SK-N-SH (cell line): ENCODE measurements at regions not wholly inside any gene's neighbourhood (a gene's known extent, or its start where the extent isn't known, plus 50 kb on each side); places are given as distances from the start of the nearest gene placed in this dataset.

Source experiments
- CTCF ChIA-PET: fragments of 300-600, 350-600 bp; formaldehyde crosslinking; extraction: SDS; loops from one replicate; lab custom pipeline; 2021; lab: Yijun Ruan, JAX
- POLR2A ChIA-PET: fragments of 350-600 bp; sonication (Branson Sonifier 250); formaldehyde crosslinking; extraction: SDS; loops from one replicate; lab custom pipeline; 2020; ENCODE audit warnings: antibody characterized with exemption, inconsistent platforms; lab: Yijun Ruan, JAX
- DNase-seq: peaks from one replicate; pipeline ENCODE4 v3.0.0; 2012
- H2AFZ ChIP-seq: fragments of 200-600 bp; sonication (generic); 2 replicates; pipeline ENCODE4 v1.8.1; 2016; ENCODE audit warnings: antibody characterized with exemption, mild to moderate bottlenecking, low read depth
- H3F3A ChIP-seq: fragments of 200-600 bp; sonication (generic); replicated peaks from 2 replicates; pipeline ENCODE3; 2016; ENCODE audit warnings: antibody characterized with exemption, mild to moderate bottlenecking; ENCODE audit not compliant: insufficient read depth
- H3K27ac ChIP-seq, 2 experiments: fragments of 200-500 bp in 1 of 2; fragments of 200-600 bp in 1 of 2; sonication (Bioruptor generic) in 1 of 2; sonication (generic), shearing (Covaris generic) in 1 of 2; 2 replicates each; pipeline versions ENCODE4 v1.5.1 to v1.6.1; 2014 to 2016; ENCODE audit warnings: low read depth in 2 of 2, inconsistent platforms in 1 of 2, low read length in 1 of 2, mild to moderate bottlenecking in 1 of 2, mixed read lengths in 1 of 2
- H3K27me3 ChIP-seq: fragments of 200-600 bp; sonication (generic), shearing (Covaris generic); 2 replicates; pipeline ENCODE4 v1.6.1; 2016; ENCODE audit warnings: mixed run types; ENCODE audit not compliant: insufficient read depth
- H3K36me3 ChIP-seq, 2 experiments: fragments of 200-500 bp in 1 of 2; fragments of 200-600 bp in 1 of 2; sonication (Bioruptor generic) in 1 of 2; sonication (generic) in 1 of 2; replicated peaks in 1 of 2; 2 replicates each; pipeline versions ENCODE3 to v1.5.1; 2014 to 2016; ENCODE audit warnings: low read length in 1 of 2, mild to moderate bottlenecking in 1 of 2; ENCODE audit not compliant: insufficient read depth in 2 of 2, control insufficient read depth in 1 of 2
- H3K4me1 ChIP-seq, 2 experiments: fragments of 200-500 bp in 1 of 2; fragments of 200-600 bp in 1 of 2; sonication (Bioruptor generic) in 1 of 2; sonication (generic), shearing (Covaris generic) in 1 of 2; 2 replicates each; pipeline versions ENCODE4 v1.5.1 to v1.6.1; 2014 to 2016; ENCODE audit warnings: low read depth in 1 of 2, low read length in 1 of 2, mixed run types in 1 of 2; ENCODE audit not compliant: insufficient read depth in 2 of 2, control insufficient read depth in 1 of 2
- H3K4me2 ChIP-seq: fragments of 200-600 bp; sonication (generic), shearing (Covaris generic); 2 replicates; pipeline ENCODE4 v1.6.1; 2017; ENCODE audit warnings: mixed run types
- H3K4me3 ChIP-seq, 2 experiments: fragments of 200-500 bp in 1 of 2; fragments of 200-600 bp in 1 of 2; sonication (Bioruptor generic) in 1 of 2; sonication (generic), shearing (Covaris generic) in 1 of 2; 2 replicates each; pipeline versions ENCODE4 v1.5.1 to v1.8.1; 2014 to 2016; ENCODE audit warnings: low read depth in 2 of 2, inconsistent platforms in 1 of 2, low read length in 1 of 2, mild to moderate bottlenecking in 1 of 2, mixed read lengths in 1 of 2, moderate library complexity in 1 of 2
- H3K79me2 ChIP-seq: fragments of 200-600 bp; sonication (generic); 2 replicates; pipeline ENCODE4 v1.8.1; 2017; ENCODE audit warnings: mild to moderate bottlenecking; ENCODE audit not compliant: insufficient read depth
- H3K9ac ChIP-seq: fragments of 200-600 bp; sonication (generic); 2 replicates; pipeline ENCODE4 v1.6.1; 2017; ENCODE audit warnings: mixed run types
- H3K9me2 ChIP-seq: fragments of 200-600 bp; sonication (generic); 2 replicates; pipeline ENCODE4 v1.6.1; 2017; ENCODE audit warnings: mixed run types
- H3K9me3 ChIP-seq: fragments of 200-600 bp; sonication (generic); 2 replicates; pipeline ENCODE4 v1.6.1; 2017; ENCODE audit warnings: mixed run types, mild to moderate bottlenecking, moderate library complexity
- H4K20me1 ChIP-seq: fragments of 200-600 bp; sonication (generic); 2 replicates; pipeline ENCODE4 v1.6.1; 2017; ENCODE audit warnings: mild to moderate bottlenecking, mixed run types; ENCODE audit not compliant: insufficient read depth
- CHD2 ChIP-seq: fragments of 150-350 bp; IDR thresholded peaks from 2 replicates; pipeline ENCODE4 v1.6.1; 2018; ENCODE audit warnings: low read length; ENCODE audit not compliant: partially characterized antibody
- EZH2phosphoT487 ChIP-seq: fragments of 200-600 bp; sonication (generic); IDR thresholded peaks from 2 replicates; pipeline ENCODE4 v1.6.1; 2017; ENCODE audit warnings: low read depth, mixed run types, mild to moderate bottlenecking, antibody characterized with exemption, moderate library complexity, borderline replicate concordance
- FOSL2 ChIP-seq: IDR thresholded peaks from 2 replicates; pipeline ENCODE4 v1.4.0; 2012; ENCODE audit warnings: low read depth, mild to moderate bottlenecking, moderate library complexity, borderline replicate concordance
- FOXJ3 ChIP-seq: sonication (generic); formaldehyde crosslinking; IDR thresholded peaks from 2 replicates; pipeline ENCODE4 v1.5.1; 2020; ENCODE audit warnings: mild to moderate bottlenecking, missing genetic modification reagents
- FOXM1 ChIP-seq: IDR thresholded peaks from 2 replicates; pipeline ENCODE4 v1.4.0; 2012; ENCODE audit warnings: low read depth, mild to moderate bottlenecking
- GATA2 ChIP-seq: sonication (generic); formaldehyde crosslinking; IDR thresholded peaks from 2 replicates; pipeline ENCODE4 v1.5.0; 2020; ENCODE audit warnings: mild to moderate bottlenecking, missing genetic modification reagents
- JUND ChIP-seq: IDR thresholded peaks from 2 replicates; pipeline ENCODE4 v1.4.0; 2012
- MEF2A ChIP-seq: IDR thresholded peaks from 2 replicates; pipeline ENCODE4 v1.4.0; 2012; ENCODE audit warnings: low read depth, borderline replicate concordance
- NRF1 ChIP-seq: IDR thresholded peaks from 2 replicates; pipeline ENCODE4 v1.6.1; 2012; ENCODE audit warnings: low read depth, mild to moderate bottlenecking, low read length
- RAD21 ChIP-seq: IDR thresholded peaks from 2 replicates; pipeline ENCODE4 v1.6.1; 2012; ENCODE audit warnings: mild to moderate bottlenecking, low read length
- RCOR1 ChIP-seq: fragments of 150-350 bp; IDR thresholded peaks from 2 replicates; pipeline ENCODE4 v1.6.1; 2017; ENCODE audit warnings: antibody characterized with exemption, low read length
- RFX5 ChIP-seq: IDR thresholded peaks from 2 replicates; pipeline ENCODE4 v1.6.1; 2012; ENCODE audit warnings: mild to moderate bottlenecking, improper control_type of control experiment, low read length
- SMC3 ChIP-seq: IDR thresholded peaks from 2 replicates; pipeline ENCODE4 v1.6.1; 2012; ENCODE audit warnings: low read depth, low read length, improper control_type of control experiment
- TEAD4 ChIP-seq: IDR thresholded peaks from 2 replicates; pipeline ENCODE4 v1.4.0; 2012; ENCODE audit warnings: mild to moderate bottlenecking, borderline replicate concordance; ENCODE audit not compliant: insufficient read depth
- YY1 ChIP-seq: IDR thresholded peaks from 2 replicates; pipeline ENCODE4 v1.4.0; 2012; ENCODE audit warnings: low read depth, mild to moderate bottlenecking
- WGBS: methylation state at CpG from one replicate; pipeline ENCODE4 v1.1.6; 2017; ENCODE audit warnings: low lambda C conversion rate; 5-methylcytosine and 5-hydroxymethylcytosine counted together
- TF ChIP-seq, protein P1 (sequence below): fragments of 150-350 bp; IDR thresholded peaks from 2 replicates; pipeline ENCODE4 v1.6.1; 2016; ENCODE audit warnings: mild to moderate bottlenecking, low read depth, low read length
- TF ChIP-seq, protein P2 (sequence below): fragments of 200-600 bp; sonication (generic); IDR thresholded peaks from 2 replicates; pipeline ENCODE4 v1.6.1; 2017; ENCODE audit warnings: antibody characterized with exemption, mild to moderate bottlenecking, moderate library complexity
- TF ChIP-seq, protein P3 (sequence below): fragments of 150-350 bp; IDR thresholded peaks from 2 replicates; pipeline ENCODE4 v1.6.1; 2017; ENCODE audit warnings: antibody characterized with exemption, low read length, low read depth, borderline replicate concordance
- TF ChIP-seq, protein P4 (sequence below): IDR thresholded peaks from 2 replicates; pipeline ENCODE4 v1.4.0; 2012; ENCODE audit warnings: low read depth
- TF ChIP-seq, protein P5 (sequence below): IDR thresholded peaks from 2 replicates; pipeline ENCODE4 v1.4.0; 2012; ENCODE audit warnings: low read depth, borderline replicate concordance

DNA sequence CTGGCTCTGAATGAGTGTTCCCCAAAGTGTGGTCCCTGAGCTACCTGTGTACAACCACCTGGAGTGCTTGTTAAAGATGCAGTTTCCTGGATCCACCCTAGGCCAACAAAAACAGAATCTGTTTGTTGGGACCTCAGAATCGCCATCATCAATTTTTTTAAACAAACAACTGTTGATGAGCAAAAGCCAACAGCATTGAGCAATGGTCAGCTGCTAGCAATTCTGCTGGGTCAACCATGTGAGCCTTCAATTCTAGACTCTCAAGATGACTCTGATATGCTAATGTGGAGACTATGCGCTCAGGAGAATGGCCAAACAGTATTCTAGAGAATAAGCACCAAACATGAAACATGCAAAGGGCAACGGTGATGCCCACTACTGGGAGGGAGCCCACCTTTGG, 64.4 kb upstream of the IYD start:
- no peaks in the 10 kb centered on the region for H3K9me2 ChIP-seq
- peaks cover 5% of the 10 kb centered on the region; the same call in 1 of the 2 replicates for H3K27me3 ChIP-seq
- no peaks in the 10 kb centered on the region for H4K20me1 ChIP-seq
- TF ChIP-seq, protein P1, sequence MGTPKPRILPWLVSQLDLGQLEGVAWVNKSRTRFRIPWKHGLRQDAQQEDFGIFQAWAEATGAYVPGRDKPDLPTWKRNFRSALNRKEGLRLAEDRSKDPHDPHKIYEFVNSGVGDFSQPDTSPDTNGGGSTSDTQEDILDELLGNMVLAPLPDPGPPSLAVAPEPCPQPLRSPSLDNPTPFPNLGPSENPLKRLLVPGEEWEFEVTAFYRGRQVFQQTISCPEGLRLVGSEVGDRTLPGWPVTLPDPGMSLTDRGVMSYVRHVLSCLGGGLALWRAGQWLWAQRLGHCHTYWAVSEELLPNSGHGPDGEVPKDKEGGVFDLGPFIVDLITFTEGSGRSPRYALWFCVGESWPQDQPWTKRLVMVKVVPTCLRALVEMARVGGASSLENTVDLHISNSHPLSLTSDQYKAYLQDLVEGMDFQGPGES: no peak
- TF ChIP-seq GATA2 (CRISPR knock-in tag): no peak
- TF ChIP-seq, protein P2, sequence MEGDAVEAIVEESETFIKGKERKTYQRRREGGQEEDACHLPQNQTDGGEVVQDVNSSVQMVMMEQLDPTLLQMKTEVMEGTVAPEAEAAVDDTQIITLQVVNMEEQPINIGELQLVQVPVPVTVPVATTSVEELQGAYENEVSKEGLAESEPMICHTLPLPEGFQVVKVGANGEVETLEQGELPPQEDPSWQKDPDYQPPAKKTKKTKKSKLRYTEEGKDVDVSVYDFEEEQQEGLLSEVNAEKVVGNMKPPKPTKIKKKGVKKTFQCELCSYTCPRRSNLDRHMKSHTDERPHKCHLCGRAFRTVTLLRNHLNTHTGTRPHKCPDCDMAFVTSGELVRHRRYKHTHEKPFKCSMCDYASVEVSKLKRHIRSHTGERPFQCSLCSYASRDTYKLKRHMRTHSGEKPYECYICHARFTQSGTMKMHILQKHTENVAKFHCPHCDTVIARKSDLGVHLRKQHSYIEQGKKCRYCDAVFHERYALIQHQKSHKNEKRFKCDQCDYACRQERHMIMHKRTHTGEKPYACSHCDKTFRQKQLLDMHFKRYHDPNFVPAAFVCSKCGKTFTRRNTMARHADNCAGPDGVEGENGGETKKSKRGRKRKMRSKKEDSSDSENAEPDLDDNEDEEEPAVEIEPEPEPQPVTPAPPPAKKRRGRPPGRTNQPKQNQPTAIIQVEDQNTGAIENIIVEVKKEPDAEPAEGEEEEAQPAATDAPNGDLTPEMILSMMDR: no peak
- TF ChIP-seq, protein P3, sequence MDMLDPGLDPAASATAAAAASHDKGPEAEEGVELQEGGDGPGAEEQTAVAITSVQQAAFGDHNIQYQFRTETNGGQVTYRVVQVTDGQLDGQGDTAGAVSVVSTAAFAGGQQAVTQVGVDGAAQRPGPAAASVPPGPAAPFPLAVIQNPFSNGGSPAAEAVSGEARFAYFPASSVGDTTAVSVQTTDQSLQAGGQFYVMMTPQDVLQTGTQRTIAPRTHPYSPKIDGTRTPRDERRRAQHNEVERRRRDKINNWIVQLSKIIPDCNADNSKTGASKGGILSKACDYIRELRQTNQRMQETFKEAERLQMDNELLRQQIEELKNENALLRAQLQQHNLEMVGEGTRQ: no peak
- no peak for TF ChIP-seq MEF2A
- TF ChIP-seq EZH2phosphoT487: no peak
- TF ChIP-seq, protein P4, sequence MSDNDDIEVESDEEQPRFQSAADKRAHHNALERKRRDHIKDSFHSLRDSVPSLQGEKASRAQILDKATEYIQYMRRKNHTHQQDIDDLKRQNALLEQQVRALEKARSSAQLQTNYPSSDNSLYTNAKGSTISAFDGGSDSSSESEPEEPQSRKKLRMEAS: no peak
- no peak for TF ChIP-seq RCOR1
- TF ChIP-seq TEAD4: no peak
- TF ChIP-seq FOSL2: no peak
- TF ChIP-seq FOXJ3 (CRISPR knock-in tag): no peak
- H3F3A ChIP-seq: no peaks in the 10 kb centered on the region
- H3K9ac ChIP-seq: no peak overlapping the region
- H3K27ac ChIP-seq: no peak overlapping the region
- H3K79me2 ChIP-seq: no peaks in the 10 kb centered on the region
- H3K4me2 ChIP-seq: no peak overlapping the region
- POLR2A ChIA-PET: no interaction called here
- no peaks in the 10 kb centered on the region for H3K4me1 ChIP-seq
- 0% methylated on average over 3 of the region's 3 CpGs for WGBS
- CTCF ChIA-PET: interaction anchor here (0.6 kb wide), 1 partner anchor 307 kb away, joined by 3 read pairs; no protein-coding TSS in a partner anchor
- H3K36me3 ChIP-seq: no peaks in the 10 kb centered on the region
- no peak for DNase-seq
- no peaks in the 10 kb centered on the region for H3K9me3 ChIP-seq
- H2AFZ ChIP-seq: no peak overlapping the region
- H3K4me3 ChIP-seq: no peak overlapping the region

DNA sequence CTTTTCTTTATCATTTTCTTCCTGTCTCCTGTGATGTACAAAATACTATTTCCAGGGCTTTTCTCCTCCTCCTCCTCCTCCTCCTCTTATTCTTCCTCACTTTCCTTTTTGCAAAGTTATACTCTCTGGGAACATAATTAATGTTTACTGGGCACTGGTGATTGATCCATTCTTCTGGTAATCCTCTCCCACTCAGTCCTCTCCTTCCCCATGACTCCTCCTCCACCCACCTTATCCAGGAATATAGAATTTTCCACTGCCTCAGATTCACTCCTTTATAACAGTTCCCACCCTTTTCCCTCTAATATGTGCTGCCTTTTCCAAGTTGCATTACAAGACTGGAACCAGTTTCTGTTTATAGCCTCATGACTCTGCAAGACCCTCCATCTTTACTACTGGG, 62.5 kb upstream of the IYD start:
- Histone ChIP-seq H3K4me1 (no peaks in the 10 kb centered on the region), H3K36me3 (no peaks in the 10 kb centered on the region), H3K4me2 (no peak overlapping the region), H4K20me1 (no peaks in the 10 kb centered on the region), H3K9me2 (no peaks in the 10 kb centered on the region), H3K27me3 (peaks cover 2% of the 10 kb centered on the region; the same call in 1 of the 2 replicates), H3F3A (no peaks in the 10 kb centered on the region), H3K79me2 (no peaks in the 10 kb centered on the region), H3K9ac (no peak overlapping the region), H3K9me3 (no peaks in the 10 kb centered on the region), H2AFZ (no peak overlapping the region), H3K27ac (no peak overlapping the region), H3K4me3 (no peak overlapping the region)
- POLR2A ChIA-PET: no interaction called here
- no peak for DNase-seq
- CTCF ChIA-PET: no interaction called here
- TF ChIP-seq YY1 (no peak), SMC3 (no peak), JUND (no peak), NRF1 (no peak), RAD21 (no peak), FOXM1 (no peak), GATA2 (CRISPR knock-in tag) (no peak), RFX5 (no peak), FOXJ3 (CRISPR knock-in tag) (no peak), CHD2 (no peak)
- TF ChIP-seq, protein P5, sequence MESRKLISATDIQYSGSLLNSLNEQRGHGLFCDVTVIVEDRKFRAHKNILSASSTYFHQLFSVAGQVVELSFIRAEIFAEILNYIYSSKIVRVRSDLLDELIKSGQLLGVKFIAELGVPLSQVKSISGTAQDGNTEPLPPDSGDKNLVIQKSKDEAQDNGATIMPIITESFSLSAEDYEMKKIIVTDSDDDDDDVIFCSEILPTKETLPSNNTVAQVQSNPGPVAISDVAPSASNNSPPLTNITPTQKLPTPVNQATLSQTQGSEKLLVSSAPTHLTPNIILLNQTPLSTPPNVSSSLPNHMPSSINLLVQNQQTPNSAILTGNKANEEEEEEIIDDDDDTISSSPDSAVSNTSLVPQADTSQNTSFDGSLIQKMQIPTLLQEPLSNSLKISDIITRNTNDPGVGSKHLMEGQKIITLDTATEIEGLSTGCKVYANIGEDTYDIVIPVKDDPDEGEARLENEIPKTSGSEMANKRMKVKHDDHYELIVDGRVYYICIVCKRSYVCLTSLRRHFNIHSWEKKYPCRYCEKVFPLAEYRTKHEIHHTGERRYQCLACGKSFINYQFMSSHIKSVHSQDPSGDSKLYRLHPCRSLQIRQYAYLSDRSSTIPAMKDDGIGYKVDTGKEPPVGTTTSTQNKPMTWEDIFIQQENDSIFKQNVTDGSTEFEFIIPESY: no peak
